ENCODE measurements at regions not wholly inside any gene's neighbourhood (a gene's known extent, or its start where the extent isn't known, plus 50 kb on each side); places are given as distances from the start of the nearest gene placed in this dataset.
"Not testable (repeated sequence)": the region's sequence is repeated elsewhere in the genome, so short reads cannot be mapped to it uniquely, and the experiment has no call there.

DNA sequence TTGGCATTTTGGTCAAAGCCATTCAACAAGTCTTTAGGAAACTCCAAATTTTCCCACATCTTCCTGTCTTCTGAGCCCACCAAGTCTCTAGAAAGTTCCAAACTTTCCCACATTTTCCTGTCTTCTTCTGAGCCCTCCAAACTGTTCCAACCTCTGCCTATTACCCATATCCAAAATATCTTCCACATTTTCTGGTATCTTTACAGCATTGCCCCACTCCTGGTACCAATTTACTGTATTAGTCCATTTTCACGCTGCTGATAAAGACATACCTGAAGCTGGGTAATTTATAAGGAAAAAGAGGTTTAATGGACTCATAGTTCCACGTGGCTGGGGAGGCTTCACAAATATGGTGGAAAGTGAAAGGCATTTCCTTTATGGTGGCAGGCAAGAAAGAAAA lies 56.1 kb upstream of the GABRA3 start:
- ATAC-seq, result not testable (repeated sequence)

DNA sequence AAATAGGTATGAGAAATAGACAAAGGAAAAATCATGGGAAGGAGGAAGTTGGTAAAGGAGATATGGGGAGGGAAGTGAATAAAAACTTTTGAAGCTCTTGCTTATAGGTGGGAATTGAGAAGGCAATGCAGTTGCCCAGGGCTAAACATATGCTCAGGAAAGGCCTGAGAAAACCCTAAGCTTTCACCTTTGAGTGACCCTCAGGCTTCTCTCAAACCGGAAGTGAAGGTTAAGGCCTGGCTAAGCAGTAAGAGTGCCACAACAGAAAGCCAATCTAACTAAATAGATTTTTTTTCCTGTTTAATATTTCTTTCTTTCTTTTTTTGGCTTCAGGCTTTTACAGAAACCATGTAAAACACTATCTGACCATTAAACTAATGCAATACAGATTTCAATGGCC lies 69.5 kb upstream of the GABRA3 start:
- TF ChIP-seq PPARA (CRISPR knock-in tag; IDR thresholded peaks at IDR 0.05; ENCODE audit: borderline replicate concordance), result no peak
- TF ChIP-seq ZNF8 (CRISPR knock-in tag; IDR thresholded peaks at IDR 0.05), result no peak
- no peak for TF ChIP-seq TCF4 (CRISPR knock-in tag; IDR thresholded peaks at IDR 0.05; ENCODE audit: borderline replicate concordance)
- TF ChIP-seq ZFP3 (CRISPR knock-in tag; IDR thresholded peaks at IDR 0.05), result no peak
- TF ChIP-seq, protein P1, sequence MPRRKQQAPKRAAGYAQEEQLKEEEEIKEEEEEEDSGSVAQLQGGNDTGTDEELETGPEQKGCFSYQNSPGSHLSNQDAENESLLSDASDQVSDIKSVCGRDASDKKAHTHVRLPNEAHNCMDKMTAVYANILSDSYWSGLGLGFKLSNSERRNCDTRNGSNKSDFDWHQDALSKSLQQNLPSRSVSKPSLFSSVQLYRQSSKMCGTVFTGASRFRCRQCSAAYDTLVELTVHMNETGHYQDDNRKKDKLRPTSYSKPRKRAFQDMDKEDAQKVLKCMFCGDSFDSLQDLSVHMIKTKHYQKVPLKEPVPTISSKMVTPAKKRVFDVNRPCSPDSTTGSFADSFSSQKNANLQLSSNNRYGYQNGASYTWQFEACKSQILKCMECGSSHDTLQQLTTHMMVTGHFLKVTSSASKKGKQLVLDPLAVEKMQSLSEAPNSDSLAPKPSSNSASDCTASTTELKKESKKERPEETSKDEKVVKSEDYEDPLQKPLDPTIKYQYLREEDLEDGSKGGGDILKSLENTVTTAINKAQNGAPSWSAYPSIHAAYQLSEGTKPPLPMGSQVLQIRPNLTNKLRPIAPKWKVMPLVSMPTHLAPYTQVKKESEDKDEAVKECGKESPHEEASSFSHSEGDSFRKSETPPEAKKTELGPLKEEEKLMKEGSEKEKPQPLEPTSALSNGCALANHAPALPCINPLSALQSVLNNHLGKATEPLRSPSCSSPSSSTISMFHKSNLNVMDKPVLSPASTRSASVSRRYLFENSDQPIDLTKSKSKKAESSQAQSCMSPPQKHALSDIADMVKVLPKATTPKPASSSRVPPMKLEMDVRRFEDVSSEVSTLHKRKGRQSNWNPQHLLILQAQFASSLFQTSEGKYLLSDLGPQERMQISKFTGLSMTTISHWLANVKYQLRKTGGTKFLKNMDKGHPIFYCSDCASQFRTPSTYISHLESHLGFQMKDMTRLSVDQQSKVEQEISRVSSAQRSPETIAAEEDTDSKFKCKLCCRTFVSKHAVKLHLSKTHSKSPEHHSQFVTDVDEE (CRISPR knock-in tag; IDR thresholded peaks at IDR 0.05), result no peak
- TF ChIP-seq, protein P2, sequence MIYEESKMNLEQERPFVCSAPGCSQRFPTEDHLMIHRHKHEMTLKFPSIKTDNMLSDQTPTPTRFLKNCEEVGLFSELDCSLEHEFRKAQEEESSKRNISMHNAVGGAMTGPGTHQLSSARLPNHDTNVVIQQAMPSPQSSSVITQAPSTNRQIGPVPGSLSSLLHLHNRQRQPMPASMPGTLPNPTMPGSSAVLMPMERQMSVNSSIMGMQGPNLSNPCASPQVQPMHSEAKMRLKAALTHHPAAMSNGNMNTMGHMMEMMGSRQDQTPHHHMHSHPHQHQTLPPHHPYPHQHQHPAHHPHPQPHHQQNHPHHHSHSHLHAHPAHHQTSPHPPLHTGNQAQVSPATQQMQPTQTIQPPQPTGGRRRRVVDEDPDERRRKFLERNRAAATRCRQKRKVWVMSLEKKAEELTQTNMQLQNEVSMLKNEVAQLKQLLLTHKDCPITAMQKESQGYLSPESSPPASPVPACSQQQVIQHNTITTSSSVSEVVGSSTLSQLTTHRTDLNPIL (CRISPR knock-in tag; IDR thresholded peaks at IDR 0.05; ENCODE audit: low read depth), result no peak
- TF ChIP-seq TOX (CRISPR knock-in tag; IDR thresholded peaks at IDR 0.05; ENCODE audit: borderline replicate concordance), result no peak
- TF ChIP-seq CSDC2 (CRISPR knock-in tag; IDR thresholded peaks at IDR 0.05), result no peak
- TF ChIP-seq, protein P3, sequence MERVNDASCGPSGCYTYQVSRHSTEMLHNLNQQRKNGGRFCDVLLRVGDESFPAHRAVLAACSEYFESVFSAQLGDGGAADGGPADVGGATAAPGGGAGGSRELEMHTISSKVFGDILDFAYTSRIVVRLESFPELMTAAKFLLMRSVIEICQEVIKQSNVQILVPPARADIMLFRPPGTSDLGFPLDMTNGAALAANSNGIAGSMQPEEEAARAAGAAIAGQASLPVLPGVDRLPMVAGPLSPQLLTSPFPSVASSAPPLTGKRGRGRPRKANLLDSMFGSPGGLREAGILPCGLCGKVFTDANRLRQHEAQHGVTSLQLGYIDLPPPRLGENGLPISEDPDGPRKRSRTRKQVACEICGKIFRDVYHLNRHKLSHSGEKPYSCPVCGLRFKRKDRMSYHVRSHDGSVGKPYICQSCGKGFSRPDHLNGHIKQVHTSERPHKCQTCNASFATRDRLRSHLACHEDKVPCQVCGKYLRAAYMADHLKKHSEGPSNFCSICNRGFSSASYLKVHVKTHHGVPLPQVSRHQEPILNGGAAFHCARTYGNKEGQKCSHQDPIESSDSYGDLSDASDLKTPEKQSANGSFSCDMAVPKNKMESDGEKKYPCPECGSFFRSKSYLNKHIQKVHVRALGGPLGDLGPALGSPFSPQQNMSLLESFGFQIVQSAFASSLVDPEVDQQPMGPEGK (CRISPR knock-in tag; IDR thresholded peaks at IDR 0.05; ENCODE audit: borderline replicate concordance), result no peak
- TF ChIP-seq GLIS3 (CRISPR knock-in tag; IDR thresholded peaks at IDR 0.05), result no peak
- TF ChIP-seq, protein P4, sequence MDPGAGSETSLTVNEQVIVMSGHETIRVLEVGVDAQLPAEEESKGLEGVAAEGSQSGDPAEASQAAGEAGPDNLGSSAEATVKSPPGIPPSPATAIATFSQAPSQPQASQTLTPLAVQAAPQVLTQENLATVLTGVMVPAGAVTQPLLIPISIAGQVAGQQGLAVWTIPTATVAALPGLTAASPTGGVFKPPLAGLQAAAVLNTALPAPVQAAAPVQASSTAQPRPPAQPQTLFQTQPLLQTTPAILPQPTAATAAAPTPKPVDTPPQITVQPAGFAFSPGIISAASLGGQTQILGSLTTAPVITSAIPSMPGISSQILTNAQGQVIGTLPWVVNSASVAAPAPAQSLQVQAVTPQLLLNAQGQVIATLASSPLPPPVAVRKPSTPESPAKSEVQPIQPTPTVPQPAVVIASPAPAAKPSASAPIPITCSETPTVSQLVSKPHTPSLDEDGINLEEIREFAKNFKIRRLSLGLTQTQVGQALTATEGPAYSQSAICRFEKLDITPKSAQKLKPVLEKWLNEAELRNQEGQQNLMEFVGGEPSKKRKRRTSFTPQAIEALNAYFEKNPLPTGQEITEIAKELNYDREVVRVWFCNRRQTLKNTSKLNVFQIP (CRISPR knock-in tag; IDR thresholded peaks at IDR 0.05; ENCODE audit: borderline replicate concordance, low read depth), result no peak
- TF ChIP-seq ISL1 (CRISPR knock-in tag; IDR thresholded peaks at IDR 0.05), result no peak
- TF ChIP-seq OSR1 (CRISPR knock-in tag; IDR thresholded peaks at IDR 0.05), result no peak
- no peak for TF ChIP-seq BACH2 (CRISPR knock-in tag; IDR thresholded peaks at IDR 0.05; ENCODE audit: borderline replicate concordance)
- no peak for ATAC-seq

DNA sequence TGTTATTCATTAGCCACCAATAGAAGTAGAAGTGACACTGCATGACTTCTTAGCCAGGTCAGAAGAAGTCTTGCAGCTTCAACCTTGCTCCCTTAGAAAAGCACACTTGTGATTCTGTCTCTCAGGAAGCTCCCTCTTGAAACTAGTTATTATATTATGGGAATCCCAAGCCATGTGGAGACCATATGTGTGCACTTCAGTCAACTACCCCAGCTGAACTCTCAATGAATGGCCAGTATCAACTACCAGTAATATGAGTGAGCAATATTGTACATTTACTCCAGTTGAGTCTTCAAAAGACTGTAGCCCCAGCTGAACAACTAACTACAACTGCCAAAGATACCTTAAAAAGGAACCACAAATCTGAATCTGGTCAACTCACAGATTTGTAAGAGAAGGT lies 77.1 kb upstream of the GABRA3 start:
- TF ChIP-seq ZNF565 (CRISPR knock-in tag; conservative IDR thresholded peaks at IDR 0.05; ENCODE audit: low read depth), result no peak
- ATAC-seq, result no peak

DNA sequence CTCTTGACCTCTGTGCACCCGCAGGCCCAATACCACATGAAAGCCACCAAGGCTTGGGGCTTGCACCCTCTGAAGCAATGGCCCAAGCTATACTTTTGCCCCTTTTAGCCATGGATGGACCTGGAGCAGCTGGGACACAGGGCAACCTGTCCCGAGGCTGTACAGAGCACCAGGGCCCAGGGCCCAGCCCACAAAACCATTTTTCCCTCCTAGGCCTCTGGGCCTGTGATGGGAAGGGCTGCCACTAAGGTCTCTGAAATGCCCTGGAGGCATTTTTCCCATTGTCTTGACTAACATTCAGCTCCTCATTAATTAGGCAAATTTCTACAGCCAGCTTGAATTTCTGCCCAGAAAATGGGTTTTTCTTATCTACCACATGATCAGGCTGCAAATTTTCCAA lies 79.9 kb upstream of the GABRA3 start:
- no peak for ATAC-seq
- TF ChIP-seq TOX (CRISPR knock-in tag; IDR thresholded peaks at IDR 0.05; ENCODE audit: borderline replicate concordance) (no peak), ZNF565 (CRISPR knock-in tag; conservative IDR thresholded peaks at IDR 0.05; ENCODE audit: low read depth) (no peak), ZNF8 (CRISPR knock-in tag; IDR thresholded peaks at IDR 0.05) (no peak), CSDC2 (CRISPR knock-in tag; IDR thresholded peaks at IDR 0.05) (no peak), TCF4 (CRISPR knock-in tag; IDR thresholded peaks at IDR 0.05; ENCODE audit: borderline replicate concordance) (no peak), ZNF70 (CRISPR knock-in tag; IDR thresholded peaks at IDR 0.05) (no peak), SNAI2 (CRISPR knock-in tag; IDR thresholded peaks at IDR 0.05) (no peak), GLIS3 (CRISPR knock-in tag; IDR thresholded peaks at IDR 0.05) (no peak), ESRRG (CRISPR knock-in tag; IDR thresholded peaks at IDR 0.05) (no peak), ARNTL (CRISPR knock-in tag; IDR thresholded peaks at IDR 0.05; ENCODE audit: borderline replicate concordance, low read depth) (no peak), PPARA (CRISPR knock-in tag; IDR thresholded peaks at IDR 0.05; ENCODE audit: borderline replicate concordance) (no peak), BACH2 (CRISPR knock-in tag; IDR thresholded peaks at IDR 0.05; ENCODE audit: borderline replicate concordance) (no peak), ISL1 (CRISPR knock-in tag; IDR thresholded peaks at IDR 0.05) (no peak)
- TF ChIP-seq, protein P4 (CRISPR knock-in tag; IDR thresholded peaks at IDR 0.05; ENCODE audit: borderline replicate concordance, low read depth), result no peak
- TF ChIP-seq, protein P5, sequence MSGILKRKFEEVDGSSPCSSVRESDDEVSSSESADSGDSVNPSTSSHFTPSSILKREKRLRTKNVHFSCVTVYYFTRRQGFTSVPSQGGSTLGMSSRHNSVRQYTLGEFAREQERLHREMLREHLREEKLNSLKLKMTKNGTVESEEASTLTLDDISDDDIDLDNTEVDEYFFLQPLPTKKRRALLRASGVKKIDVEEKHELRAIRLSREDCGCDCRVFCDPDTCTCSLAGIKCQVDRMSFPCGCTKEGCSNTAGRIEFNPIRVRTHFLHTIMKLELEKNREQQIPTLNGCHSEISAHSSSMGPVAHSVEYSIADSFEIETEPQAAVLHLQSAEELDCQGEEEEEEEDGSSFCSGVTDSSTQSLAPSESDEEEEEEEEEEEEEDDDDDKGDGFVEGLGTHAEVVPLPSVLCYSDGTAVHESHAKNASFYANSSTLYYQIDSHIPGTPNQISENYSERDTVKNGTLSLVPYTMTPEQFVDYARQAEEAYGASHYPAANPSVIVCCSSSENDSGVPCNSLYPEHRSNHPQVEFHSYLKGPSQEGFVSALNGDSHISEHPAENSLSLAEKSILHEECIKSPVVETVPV (CRISPR knock-in tag; IDR thresholded peaks at IDR 0.05), result no peak

Measured in SK-N-SH treated with all-trans-retinoic acid at 6 μM for 48 hours (cell line).